KMS-11 (cell line): ENCODE measurements at regions not wholly inside any gene's neighbourhood (a gene's known extent, or its start where the extent isn't known, plus 50 kb on each side); places are given as distances from the start of the nearest gene placed in this dataset.
"Not testable (repeated sequence)": the region's sequence is repeated elsewhere in the genome, so short reads cannot be mapped to it uniquely, and the experiment has no call there.

ENCODE experiments used
- H2AFZ ChIP-seq: fragments of 200-600 bp; sonication (generic); 2 replicates; pipeline ENCODE4 v1.6.1; 2016; ENCODE audit warnings: antibody characterized with exemption, mixed run types, low read depth
- H3K27ac ChIP-seq: fragments of 200-600 bp; sonication (generic); 2 replicates; pipeline ENCODE4 v1.6.1; 2016; ENCODE audit warnings: mild to moderate bottlenecking, mixed run types
- H3K27me3 ChIP-seq: fragments of 200-600 bp; sonication (generic); 2 replicates; pipeline ENCODE4 v1.6.1; 2017; ENCODE audit warnings: mild to moderate bottlenecking, low read depth, mixed run types, moderate library complexity; ENCODE audit not compliant: insufficient read depth
- H3K36me3 ChIP-seq: fragments of 200-600 bp; sonication (generic); 2 replicates; pipeline ENCODE4 v1.6.1; 2017; ENCODE audit warnings: mild to moderate bottlenecking, mixed run types; ENCODE audit not compliant: insufficient read depth
- H3K4me1 ChIP-seq: fragments of 200-600 bp; sonication (generic); 2 replicates; pipeline ENCODE4 v1.6.1; 2016; ENCODE audit warnings: mild to moderate bottlenecking, low read depth, mixed run types; ENCODE audit not compliant: poor library complexity, severe bottlenecking
- H3K4me2 ChIP-seq: fragments of 200-600 bp; sonication (generic); 2 replicates; pipeline ENCODE4 v1.7.0; 2016; ENCODE audit warnings: mild to moderate bottlenecking, mixed run types
- H3K4me3 ChIP-seq: fragments of 200-600 bp; sonication (generic); IDR thresholded peaks from 2 replicates; pipeline ENCODE4 v1.6.1; 2017; ENCODE audit warnings: low read depth, low read length, mixed read lengths; ENCODE audit not compliant: insufficient read depth
- H3K79me2 ChIP-seq: fragments of 200-600 bp; sonication (generic); 2 replicates; pipeline ENCODE4 v1.6.1; 2016; ENCODE audit warnings: low read depth, mixed run types; ENCODE audit not compliant: insufficient read depth
- H3K9ac ChIP-seq: fragments of 200-600 bp; sonication (generic); 2 replicates; pipeline ENCODE4 v1.6.1; 2016; ENCODE audit warnings: mild to moderate bottlenecking, mixed run types
- H4K20me1 ChIP-seq: fragments of 200-600 bp; sonication (generic); 2 replicates; pipeline ENCODE4 v1.6.1; 2016; ENCODE audit warnings: mild to moderate bottlenecking, mixed run types; ENCODE audit not compliant: insufficient read depth
- CTCF ChIP-seq: fragments of 200-600 bp; sonication (generic); conservative IDR thresholded peaks from 2 replicates; pipeline ENCODE4 v1.6.1; 2017; ENCODE audit warnings: low read depth, mild to moderate bottlenecking, antibody characterized with exemption, low read length, moderate library complexity, mixed read lengths

- H3K4me3 ChIP-seq, result no peak overlapping the region
- no peak overlapping the region for H3K9ac ChIP-seq
- no peak overlapping the region for H3K27ac ChIP-seq
- H3K79me2 ChIP-seq, result no peaks in the 10 kb centered on the region
- TF ChIP-seq CTCF, result no peak
- H2AFZ ChIP-seq, result no peak overlapping the region
- no peaks in the 10 kb centered on the region for H3K4me1 ChIP-seq
- no peaks in the 10 kb centered on the region for H4K20me1 ChIP-seq
- no peak overlapping the region for H3K4me2 ChIP-seq
- no peaks in the 10 kb centered on the region for H3K36me3 ChIP-seq
- no peaks in the 10 kb centered on the region for H3K27me3 ChIP-seq
These were observed 366.4 kb upstream of the FTMT start for GRCh38 chr5:121485281-121485680.

- not testable (repeated sequence) for H3K79me2 ChIP-seq, H3K27ac ChIP-seq
These were observed 365.7 kb upstream of the FTMT start for GRCh38 chr5:121485999-121486398.

GRCh38 chr5:121489972-121490371 lies 361.7 kb upstream of the FTMT start:
- H3K4me3 ChIP-seq, result no peak overlapping the region
- no peaks in the 10 kb centered on the region for H3K79me2 ChIP-seq
- H3K4me2 ChIP-seq, result no peak overlapping the region
- no peak overlapping the region for H3K27ac ChIP-seq
- no peak overlapping the region for H3K9ac ChIP-seq
- no peaks in the 10 kb centered on the region for H3K27me3 ChIP-seq
- no peaks in the 10 kb centered on the region for H3K36me3 ChIP-seq
- H3K4me1 ChIP-seq, result no peaks in the 10 kb centered on the region
- H4K20me1 ChIP-seq, result no peaks in the 10 kb centered on the region
- no peak overlapping the region for H2AFZ ChIP-seq
- no peak for TF ChIP-seq CTCF

More at GRCh38 chr5:121485999-121486398, 365.7 kb upstream of the FTMT start:
- not testable (repeated sequence) for H3K27me3 ChIP-seq, H3K4me2 ChIP-seq, H3K9ac ChIP-seq, H3K4me1 ChIP-seq, H4K20me1 ChIP-seq, H3K36me3 ChIP-seq, H3K4me3 ChIP-seq, H2AFZ ChIP-seq

GRCh38 chr5:121497176-121497575 lies 354.5 kb upstream of the FTMT start:
- Histone ChIP-seq H3K36me3 (no peaks in the 10 kb centered on the region), H2AFZ (no peak overlapping the region), H3K27me3 (no peaks in the 10 kb centered on the region), H3K4me3 (no peak overlapping the region), H4K20me1 (no peaks in the 10 kb centered on the region), H3K9ac (no peak overlapping the region), H3K27ac (no peak overlapping the region), H3K4me2 (no peak overlapping the region), H3K4me1 (no peaks in the 10 kb centered on the region), H3K79me2 (no peaks in the 10 kb centered on the region)
- no peak for TF ChIP-seq CTCF

- no peak overlapping the region for H3K27ac ChIP-seq
- no peak overlapping the region for H3K9ac ChIP-seq
- no peak for TF ChIP-seq CTCF
- no peak overlapping the region for H3K4me3 ChIP-seq
- H3K4me1 ChIP-seq, result no peaks in the 10 kb centered on the region
- no peak overlapping the region for H3K4me2 ChIP-seq
- no peak overlapping the region for H2AFZ ChIP-seq
- H3K79me2 ChIP-seq, result no peaks in the 10 kb centered on the region
- H3K27me3 ChIP-seq, result no peaks in the 10 kb centered on the region
- H3K36me3 ChIP-seq, result no peaks in the 10 kb centered on the region
- no peaks in the 10 kb centered on the region for H4K20me1 ChIP-seq
These were observed 351.4 kb upstream of the FTMT start for GRCh38 chr5:121500310-121500709.
